ENCODE measurements at regions not wholly inside any gene's neighbourhood (a gene's known extent, or its start where the extent isn't known, plus 50 kb on each side); places are given as distances from the start of the nearest gene placed in this dataset.
"Not testable (repeated sequence)": the region's sequence is repeated elsewhere in the genome, so short reads cannot be mapped to it uniquely, and the experiment has no call there.

DNA sequence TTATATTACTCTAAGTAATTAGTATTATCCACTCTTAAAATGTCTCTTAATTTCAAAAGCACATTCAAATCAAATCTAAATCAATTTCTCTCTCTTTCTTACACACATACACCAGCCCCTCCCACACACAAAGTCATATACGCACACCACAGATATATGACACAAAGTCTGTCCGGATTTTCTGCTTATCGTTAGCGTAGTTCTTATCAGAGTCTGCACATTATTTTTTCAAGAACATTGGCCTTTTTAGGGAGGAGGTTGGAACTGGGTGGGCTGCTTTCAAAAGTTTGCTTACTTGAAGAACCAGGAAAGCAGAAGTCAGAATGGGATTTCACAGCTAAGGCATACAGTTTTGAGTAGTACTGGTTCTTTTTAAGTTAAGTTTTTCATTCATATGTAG, 387.6 kb upstream of the CHRM2 start:
- intact Hi-C loops (cut with DNase I): no loop called here
- no peak for DNase-seq

GRCh38 chr7:136479922-136480321, 388.5 kb upstream of the CHRM2 start:
- DNase-seq: no peak
- intact Hi-C loops (cut with DNase I): no loop called here

- DNase-seq: no peak
- intact Hi-C loops (cut with DNase I): no loop called here
Observed at GRCh38 chr7:136470179-136470578, 398.3 kb upstream of the CHRM2 start.

DNA sequence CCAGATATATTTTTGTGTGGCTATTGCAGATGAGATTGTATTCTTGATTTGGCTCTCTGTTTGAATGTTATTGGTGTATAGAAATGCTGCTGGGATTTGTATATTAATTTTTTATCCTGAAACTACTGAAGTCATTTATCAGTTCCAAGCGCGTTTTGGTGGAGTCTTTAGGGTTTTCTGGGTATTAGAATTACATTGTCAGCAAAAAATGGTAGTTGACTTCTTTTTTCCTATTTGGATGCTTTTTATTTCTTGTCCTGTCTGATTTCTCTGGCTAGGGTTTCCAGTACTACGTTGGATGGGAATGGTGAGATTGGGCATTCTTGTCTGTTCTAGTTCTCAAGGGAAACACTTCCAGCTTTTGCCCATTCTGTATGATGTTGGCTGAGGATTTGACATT, 415.5 kb upstream of the CHRM2 start:
- intact Hi-C loops (cut with DNase I): no loop called here
- DNase-seq: no peak

- no peak for DNase-seq
- intact Hi-C loops (cut with DNase I): no loop called here
Observed at GRCh38 chr7:136446751-136447150, 421.7 kb upstream of the CHRM2 start.

GRCh38 chr7:136441835-136442234, 426.6 kb upstream of the CHRM2 start:
- intact Hi-C loops (cut with DNase I): no loop called here
- DNase-seq: no peak

DNA sequence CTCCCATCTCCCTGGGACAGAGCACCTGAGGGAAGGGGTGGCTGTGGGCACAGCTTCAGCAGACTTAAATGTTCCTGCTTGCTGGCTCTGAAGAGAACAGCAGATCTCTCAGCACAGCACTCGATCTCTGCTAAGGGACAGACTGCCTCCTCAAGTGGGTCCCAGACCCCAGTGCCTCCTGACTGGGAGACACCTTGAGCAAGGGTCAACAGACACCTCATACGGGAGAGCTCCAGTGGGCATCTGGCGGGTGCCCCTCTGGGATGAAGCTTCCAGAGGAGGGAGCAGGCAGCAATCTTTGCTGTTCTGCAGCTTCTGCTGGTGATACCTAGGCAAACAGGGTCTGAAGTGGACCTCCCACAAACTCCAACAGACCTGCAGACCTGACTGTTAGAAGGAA, 436.7 kb upstream of the CHRM2 start:
- intact Hi-C loops (cut with DNase I); DNase-seq: not testable (repeated sequence)

GRCh38 chr7:136424058-136424457, 444.4 kb upstream of the CHRM2 start:
- no peak for DNase-seq
- intact Hi-C loops (cut with DNase I): no loop called here

DNA sequence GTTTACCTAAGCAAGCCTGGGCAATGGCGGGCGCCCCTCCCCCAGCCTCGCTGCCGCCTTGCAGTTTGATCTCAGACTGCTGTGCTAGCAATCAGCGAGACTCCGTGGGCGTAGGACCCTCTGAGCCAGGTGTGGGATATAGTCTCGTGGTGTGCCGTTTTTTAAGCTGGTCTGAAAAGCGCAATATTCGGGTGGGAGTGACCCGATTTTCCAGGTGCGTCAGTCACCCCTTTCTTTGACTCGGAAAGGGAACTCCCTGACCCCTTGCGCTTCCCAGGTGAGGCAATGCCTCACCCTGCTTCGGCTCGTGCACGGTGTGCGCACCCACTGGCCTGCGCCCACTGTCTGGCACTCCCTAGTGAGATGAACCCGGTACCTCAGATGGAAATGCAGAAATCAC, 442.6 kb upstream of the MTPN start:
- DNase-seq; intact Hi-C loops (cut with DNase I): not testable (repeated sequence)

- no peak for DNase-seq
- intact Hi-C loops (cut with DNase I): no loop called here
Observed at GRCh38 chr7:136412952-136413351, 435.8 kb upstream of the MTPN start.

- peak in 38 of 42 donors; percentile 2 to 77 (median 36) for DNase-seq
- intact Hi-C loops (cut with DNase I): no loop called here
Observed at GRCh38 chr7:136405931-136406777, 429.0 kb upstream of the MTPN start.

DNA sequence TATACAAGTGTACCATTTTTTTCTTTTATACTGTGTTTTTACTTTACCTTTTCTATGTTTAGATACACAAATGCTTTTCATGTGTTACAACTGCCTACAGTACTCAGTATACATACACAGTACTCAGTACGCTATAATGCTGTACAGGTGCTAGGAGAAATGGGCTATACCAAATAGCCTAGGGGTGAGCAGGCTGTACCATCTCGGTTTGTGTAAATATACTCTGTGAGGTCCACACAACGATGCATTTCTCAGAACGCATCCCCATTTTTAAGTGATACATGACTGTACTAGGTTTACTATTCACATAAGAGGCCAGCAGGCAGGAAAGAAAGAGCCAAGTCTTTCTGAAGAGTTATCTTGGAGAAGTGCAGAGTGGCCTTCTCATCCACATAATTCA, 426.4 kb upstream of the MTPN start:
- no peak for DNase-seq
- intact Hi-C loops (cut with DNase I): no loop called here

- DNase-seq: no peak
- intact Hi-C loops (cut with DNase I): no loop called here
Observed at GRCh38 chr7:136400877-136401276, 423.7 kb upstream of the MTPN start.

DNA sequence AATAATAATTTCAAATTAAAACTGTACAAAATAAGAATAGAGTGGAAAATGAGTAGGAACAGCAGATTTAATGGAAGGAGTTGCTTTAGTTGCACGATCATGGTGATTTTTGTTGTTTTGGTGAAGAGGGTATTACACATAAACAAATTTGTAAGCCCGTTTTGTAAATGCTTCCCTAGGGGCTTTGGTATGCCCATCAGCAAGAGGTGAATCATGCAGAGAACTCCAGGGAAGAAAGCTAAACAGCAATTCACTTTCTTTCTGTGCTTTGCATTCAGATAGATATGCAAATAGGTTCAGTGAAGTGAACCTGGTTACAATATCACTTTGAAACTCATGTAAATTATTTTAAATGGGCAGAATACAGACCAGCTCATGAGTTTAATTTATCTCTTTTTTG, 422.2 kb upstream of the MTPN start:
- intact Hi-C loops (cut with DNase I): no loop called here
- DNase-seq: no peak

GRCh38 chr7:136392856-136393255, 415.7 kb upstream of the MTPN start:
- intact Hi-C loops (cut with DNase I): no loop called here
- DNase-seq: no peak

DNA sequence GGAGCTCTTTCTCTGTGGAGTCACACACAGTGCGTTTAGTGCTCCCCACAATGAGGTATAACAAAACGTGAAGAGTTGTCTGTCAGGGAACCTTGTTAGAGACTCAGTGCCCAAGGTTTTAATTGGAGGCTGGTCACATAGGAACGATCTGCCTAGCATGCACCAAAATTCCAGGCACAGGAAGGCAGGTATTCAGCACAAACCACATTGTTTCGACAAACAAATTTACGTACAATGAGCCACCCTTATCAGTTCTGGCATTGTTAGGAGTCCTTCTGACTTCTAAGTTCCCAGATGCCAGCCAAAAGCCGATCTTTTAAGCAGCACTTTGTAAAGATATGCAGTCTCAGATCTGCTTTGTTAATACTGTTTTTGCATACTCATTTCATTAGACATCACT, 414.2 kb upstream of the MTPN start:
- intact Hi-C loops (cut with DNase I): no loop called here
- DNase-seq: no peak

DNA sequence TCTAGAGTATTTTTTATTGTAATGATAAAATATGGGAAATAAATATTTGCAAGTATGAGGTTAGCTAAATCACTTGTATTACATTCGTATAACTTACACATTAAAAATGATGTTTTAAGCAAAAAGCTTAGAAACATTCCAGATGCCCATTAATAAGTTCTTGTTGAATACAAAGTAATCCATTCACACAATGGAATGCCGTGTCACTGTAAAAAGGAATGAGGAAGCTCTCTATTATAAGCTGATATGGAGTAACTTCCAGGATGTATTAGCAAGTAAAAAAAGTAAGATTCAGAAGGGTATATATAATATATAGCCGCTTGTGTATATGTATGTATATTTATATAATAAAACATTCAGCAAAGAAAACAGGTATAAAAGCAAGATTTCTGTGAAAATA, 412.8 kb upstream of the MTPN start:
- DNase-seq: no peak
- intact Hi-C loops (cut with DNase I): no loop called here

- intact Hi-C loops (cut with DNase I): no loop called here
- DNase-seq: no peak
Observed at GRCh38 chr7:136386876-136387275, 409.7 kb upstream of the MTPN start.

DNA sequence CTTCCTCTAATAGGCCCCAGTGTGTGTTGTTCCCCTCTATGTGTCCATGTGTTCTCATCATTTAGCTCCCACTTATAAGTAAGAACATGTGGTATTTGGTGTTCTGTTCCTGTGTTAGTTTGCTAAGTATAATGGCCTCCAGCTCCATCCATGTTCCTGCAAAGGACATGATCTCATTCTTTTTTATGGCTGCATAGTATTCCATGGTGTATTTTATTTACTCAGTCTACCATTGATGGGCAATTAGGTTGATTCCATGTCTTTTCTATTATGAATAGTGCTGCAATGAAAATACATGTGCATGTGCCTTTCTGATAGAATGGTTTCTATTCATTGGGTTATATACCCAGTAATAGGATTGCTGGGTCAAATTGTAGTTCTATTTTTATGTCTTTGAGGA, 394.2 kb upstream of the MTPN start:
- DNase-seq; intact Hi-C loops (cut with DNase I): not testable (repeated sequence)

- no peak for DNase-seq
- intact Hi-C loops (cut with DNase I): no loop called here
Observed at GRCh38 chr7:136370137-136370536, 393.0 kb upstream of the MTPN start.

GRCh38 chr7:136369225-136369624, 392.1 kb upstream of the MTPN start:
- intact Hi-C loops (cut with DNase I): no loop called here
- no peak for DNase-seq

Measured in head of caudate nucleus (tissue), 42 donors.